ENCODE measurements at regions not wholly inside any gene's neighbourhood (a gene's known extent, or its start where the extent isn't known, plus 50 kb on each side); places are given as distances from the start of the nearest gene placed in this dataset.

DNA sequence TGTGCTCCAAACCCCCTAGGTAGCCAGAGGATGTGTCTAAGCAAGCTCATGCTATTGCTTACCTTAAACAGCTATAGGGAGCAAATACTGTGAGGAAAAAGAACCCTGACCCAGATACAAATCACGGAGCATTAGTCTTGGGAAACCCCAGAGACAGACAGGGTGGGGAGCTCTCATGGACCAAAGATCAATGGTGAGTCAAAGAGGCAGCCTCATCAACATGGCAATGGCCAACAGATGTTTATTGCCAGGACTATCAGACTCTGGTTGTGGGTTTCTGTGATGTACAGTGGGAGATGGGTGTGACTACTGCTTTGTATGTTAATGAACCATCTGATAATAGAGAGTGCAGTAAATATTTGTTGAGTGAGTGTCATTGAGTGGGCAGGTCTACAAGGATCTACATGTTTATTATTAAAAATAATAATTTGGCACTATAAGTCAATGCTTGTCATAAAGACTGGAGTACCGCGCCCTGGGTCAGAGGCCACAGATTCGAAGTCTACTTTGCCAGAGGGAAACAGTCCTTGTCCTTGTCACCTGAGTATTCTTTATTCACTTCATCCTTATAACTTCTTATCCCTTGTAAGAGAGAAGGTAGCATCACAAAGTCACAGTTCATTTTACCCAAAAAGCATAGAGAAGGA is 56.5 kb upstream of the RAI14 start:
- TF ChIP-seq ZBTB1 (CRISPR knock-in tag; IDR thresholded peaks at IDR 0.05; ENCODE audit: borderline replicate concordance, low read depth) (no peak), SIN3A (IDR thresholded peaks at IDR 0.05; ENCODE audit: borderline replicate concordance in 2 of 2, control insufficient read depth in 1 of 2, low read depth in 2 of 2, low read length in 2 of 2) (no peak)

Measured in K562 (cell line).